ENCODE measurements at regions not wholly inside any gene's neighbourhood (a gene's known extent, or its start where the extent isn't known, plus 50 kb on each side); places are given as distances from the start of the nearest gene placed in this dataset.

DNA sequence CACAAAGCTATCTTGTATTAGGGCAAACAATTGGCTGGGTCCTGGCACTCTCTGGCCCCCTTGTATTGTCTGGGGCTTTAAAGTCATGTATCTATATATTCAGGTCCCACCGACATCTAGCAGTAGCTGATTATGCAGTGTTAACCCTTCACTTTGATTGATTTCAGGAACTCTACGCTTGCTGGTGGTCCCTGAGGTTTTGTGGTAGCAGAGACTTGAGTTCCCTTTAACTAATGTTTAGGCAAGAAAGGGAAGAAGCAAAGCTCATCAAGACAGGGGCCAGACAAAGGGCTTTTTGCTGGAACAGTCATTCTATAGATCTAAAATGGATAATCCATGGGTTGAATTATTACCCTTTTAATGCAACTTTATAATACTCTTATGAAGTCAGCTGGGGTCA is 95.3 kb upstream of the EPB41L3 start:
- DNase-seq = no peak

DNA sequence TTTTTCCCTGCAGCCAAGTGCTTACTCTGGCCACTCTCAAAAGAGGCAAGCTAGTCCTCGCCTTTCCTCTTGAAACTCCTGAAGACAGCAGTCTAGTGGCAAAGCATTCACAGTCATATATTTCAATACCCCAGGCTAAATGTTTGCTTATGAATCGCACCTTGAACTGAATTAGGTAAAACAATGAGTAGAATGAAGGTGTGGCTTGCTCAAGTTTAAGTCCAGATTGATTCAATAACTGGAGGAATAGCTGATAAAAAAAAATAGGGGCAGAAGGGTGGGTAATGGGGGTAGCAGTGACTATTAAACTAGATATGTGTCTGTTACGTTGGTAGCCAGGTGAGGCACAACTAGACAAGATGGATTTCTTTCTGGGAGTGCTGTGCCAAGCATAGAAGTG is 88.2 kb upstream of the EPB41L3 start:
- no peak for DNase-seq

DNA sequence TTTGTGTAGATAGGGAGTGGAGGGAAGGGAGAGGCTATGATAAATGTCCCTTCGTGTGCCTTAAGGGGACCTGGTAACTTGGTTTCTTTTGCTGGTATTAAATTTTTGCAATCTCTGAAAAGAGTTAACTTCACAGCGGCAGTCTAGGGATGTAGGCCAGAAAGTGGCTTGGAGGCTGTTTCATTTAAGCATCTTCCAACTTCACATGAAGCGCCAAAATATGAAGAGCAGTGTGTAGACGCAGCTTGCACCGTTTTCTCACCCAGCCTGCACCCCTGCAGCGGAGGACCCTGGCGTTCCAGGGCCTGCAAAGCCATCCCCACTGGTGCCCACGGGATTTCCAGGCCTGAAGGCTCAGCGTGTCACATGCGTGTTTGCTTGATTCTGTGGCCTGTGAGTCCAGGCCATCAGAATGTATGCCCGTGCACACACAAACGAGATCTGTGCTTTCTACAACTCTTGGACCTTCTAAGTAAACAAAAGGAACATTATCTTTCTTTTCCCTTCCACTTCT is 87.2 kb upstream of the EPB41L3 start:
- peak in 1 of 14 donors; percentile 29 for DNase-seq

DNA sequence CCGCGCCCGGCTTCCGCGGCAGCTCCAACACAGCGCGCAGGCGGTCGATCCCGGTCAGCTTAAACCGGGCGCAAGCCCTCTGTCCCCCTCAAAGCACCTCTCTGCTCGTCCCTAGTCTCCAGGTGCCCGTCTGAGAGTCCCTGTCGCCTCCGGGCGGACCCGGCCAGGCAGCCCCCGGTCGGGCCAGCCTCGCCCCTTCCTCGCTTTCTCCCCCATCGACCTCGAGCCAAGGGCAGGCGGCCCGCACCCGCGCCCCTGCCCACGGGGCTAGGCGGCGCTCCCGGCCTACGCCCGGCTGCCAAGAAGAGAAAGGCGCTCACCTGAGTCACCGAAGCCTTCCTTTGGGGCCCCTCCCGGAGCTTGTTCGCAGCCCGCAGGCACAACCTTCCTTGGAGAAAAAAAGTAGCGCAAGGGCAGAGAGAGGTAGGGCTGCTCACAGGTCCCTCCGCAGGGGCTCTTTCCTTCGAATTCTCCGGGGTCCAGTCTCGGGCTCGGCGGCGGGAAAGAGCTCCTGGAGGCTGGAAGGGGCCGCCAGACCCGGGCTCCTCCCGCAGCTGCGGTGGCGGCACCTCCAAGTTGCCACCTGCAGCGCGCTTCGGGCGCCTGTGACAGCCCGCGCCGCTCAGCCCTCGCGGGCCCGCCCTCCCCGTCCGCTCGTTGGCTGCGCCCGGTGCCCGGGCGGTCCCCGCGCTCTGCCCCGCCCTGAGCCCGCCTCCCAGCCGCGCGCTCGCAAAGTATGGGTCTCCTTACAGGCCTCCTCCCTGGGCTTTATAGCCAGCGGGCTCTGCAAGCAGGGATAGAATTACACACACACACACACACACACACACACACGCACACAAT is 86.5 kb upstream of the EPB41L3 start:
- DNase-seq = peak in 8 of 14 donors; percentile 8 to 89 (median 26)

DNA sequence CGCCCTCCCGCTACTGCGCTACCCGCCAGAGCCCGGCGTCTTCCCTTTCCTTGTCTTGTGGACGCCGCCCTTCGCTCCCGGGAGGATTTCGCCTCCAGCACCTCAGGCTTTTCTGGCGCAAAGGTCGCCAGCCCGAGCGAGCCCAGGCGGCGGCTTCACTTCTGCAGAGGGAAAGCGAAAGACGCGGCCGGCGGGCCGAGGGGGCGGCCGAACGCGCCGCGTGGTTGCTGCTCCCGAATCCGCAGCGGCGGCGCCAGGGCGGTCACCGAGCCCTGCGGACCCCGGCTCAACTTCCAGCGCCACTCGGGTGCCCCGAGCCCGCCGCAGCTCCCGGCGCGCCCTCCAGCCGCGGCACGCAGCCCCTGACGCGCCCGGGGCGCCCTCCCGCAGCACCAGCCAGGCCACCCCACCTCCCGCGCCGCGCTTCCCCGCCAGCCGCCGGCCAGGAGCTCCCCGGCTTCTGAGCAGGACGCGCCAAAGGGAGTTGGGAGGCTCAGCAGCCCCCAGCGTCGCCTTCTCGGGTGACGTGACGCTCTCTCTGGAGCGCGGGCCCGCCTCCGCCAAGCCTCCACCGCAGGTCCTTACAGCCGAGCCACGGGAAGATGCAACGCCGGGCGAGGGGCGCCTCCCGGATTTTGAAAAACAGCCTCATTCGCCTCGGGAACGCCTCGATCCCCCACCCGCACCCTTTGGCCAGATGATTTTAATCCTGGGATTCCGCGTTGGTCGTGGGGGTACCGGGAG is 84.9 kb upstream of the EPB41L3 start:
- DNase-seq = peak in 4 of 14 donors; percentile 29 to 68 (median 43)

DNA sequence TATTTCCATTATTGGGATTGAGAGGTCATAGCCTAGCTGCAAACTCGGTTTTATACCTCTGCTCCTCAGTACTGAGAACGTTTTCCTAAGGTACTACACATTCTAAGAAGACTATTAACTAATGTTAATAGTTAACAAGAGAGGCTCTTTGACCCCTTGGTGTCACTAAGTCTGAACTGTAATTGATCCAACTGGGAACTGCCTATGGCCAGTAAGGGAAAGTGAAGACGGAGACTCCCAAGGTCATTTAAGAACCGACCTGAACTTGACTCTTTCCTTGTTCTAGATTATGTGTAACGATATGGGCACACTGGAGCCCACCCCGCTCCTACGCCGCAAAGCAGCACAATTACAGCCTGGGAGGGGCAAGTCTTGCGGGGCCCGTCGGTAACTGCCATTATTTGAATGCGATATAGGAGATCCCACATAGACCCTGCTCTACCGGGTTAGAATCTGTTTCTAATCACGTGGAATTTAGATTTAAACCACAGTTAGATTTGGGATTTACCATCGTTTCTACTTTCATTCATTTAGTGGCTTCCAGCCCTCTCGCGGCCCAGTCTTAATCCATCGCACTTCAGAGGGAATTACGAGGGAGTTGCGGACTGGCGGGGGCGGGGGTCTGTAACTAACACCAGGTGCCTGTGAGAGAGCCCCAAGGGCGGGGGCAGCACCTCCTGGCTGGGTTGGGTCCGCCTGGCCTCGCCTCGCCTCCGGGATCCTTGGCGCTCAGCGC is 84.1 kb upstream of the EPB41L3 start:
- peak in 2 of 14 donors; percentile 1 to 28 for DNase-seq

DNA sequence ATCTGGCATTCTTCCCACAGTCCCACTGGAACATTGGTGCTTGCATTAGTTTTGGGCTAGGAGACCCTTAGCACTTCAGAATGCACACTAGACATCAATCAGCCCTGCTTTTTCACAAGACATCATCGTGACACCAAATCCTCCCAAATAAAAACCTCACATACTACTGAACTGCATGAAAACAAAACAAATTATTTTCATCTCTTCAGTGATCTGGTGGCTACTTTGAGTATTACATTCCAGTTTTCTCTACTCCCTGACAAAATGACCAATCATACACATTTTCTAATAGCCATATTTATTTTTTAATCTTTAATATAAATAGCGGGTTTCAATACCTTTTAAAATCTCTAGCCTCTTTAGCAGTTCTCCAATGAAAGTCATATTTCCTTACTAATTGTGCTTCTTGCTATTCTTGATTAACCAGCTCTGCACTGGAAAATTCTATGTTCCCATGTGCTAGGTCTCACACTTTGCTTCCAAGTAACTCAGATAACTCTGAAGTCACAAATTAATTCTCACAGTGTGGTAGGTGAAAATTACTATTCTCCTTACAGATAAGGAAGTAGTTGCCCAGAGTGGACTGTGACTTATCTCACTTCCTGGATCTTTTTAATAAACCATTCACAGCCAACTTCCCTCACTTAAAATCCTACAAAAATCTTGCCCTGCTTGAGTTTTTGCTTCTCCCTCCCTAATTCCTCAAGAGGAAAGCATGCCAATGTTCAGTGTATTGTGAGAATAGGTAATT is 82.5 kb upstream of the EPB41L3 start:
- DNase-seq = no peak

DNA sequence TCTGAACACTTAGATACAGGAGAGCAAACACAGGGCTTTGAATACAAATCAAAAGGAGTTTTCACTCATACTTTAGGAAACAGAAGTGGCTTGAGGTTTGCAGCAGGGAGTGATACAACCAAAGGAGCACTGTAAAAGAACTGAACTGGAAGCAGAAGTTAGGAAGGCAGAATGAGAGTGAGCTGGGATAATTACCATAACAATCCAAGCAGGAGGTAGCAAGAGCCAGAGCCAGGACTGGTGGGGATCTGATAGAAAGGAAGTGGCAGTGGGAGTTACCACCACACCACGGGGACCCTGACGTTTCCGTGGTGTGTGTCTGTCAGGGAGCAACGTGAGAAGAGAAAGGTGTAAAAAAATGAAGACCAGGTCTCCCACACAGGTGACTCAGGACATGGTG is 81.3 kb upstream of the EPB41L3 start:
- no peak for DNase-seq

DNA sequence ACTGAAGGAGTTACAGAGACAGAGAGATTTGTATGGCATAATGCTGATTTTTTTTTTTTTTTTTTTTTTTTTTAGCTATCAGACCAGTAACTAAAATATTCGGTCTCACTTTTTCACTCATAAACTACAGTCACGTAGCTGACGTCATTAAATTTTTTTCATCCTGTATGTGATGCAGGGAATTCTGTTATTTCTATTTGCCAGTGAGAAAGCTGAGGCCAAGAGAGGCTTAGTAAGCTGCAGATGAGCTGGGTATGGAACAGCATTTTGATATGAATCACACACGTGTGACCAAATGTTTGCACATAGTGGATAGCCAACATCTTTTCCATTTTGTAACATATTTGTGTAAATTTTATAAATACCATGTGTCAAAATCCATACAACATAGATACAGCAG is 79.1 kb upstream of the EPB41L3 start:
- DNase-seq = no peak

DNA sequence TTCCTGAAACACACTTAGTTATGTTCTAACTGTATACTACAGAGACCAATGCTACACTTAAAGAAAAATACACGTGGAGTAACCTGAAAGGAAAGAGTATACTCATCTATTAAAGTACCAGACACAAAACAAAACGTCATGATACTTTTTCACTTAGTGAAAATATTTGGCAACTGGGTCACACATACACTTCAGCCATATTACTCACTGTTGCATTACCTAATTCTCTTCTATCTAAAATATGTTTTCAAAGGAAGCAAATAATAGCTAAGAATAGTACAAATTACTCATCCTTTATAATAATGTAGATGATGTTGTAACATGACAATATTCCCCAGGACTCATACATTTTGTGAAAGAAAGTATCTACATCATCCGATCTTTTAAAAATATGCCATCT is 76.5 kb upstream of the EPB41L3 start:
- DNase-seq = no peak

DNA sequence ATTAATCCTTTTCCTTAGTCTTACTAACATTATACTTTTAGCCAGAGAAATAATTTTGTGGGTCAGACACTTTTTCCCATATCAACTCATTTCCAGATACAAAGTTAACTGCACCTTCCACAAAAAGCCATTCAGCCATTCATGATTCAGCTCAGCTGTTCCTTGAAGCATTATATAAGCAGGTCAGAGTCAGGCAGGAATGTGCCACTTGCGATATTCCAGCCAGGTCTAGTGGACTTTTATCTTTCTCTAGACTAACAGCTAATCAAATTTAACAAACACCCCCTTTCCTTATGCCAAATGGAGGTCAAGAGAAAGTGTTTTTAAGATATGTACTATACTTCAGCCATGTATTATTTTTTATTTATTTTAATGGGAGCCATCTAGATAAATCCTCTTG is 75.6 kb upstream of the EPB41L3 start:
- peak in 1 of 14 donors; percentile 43 for DNase-seq

DNA sequence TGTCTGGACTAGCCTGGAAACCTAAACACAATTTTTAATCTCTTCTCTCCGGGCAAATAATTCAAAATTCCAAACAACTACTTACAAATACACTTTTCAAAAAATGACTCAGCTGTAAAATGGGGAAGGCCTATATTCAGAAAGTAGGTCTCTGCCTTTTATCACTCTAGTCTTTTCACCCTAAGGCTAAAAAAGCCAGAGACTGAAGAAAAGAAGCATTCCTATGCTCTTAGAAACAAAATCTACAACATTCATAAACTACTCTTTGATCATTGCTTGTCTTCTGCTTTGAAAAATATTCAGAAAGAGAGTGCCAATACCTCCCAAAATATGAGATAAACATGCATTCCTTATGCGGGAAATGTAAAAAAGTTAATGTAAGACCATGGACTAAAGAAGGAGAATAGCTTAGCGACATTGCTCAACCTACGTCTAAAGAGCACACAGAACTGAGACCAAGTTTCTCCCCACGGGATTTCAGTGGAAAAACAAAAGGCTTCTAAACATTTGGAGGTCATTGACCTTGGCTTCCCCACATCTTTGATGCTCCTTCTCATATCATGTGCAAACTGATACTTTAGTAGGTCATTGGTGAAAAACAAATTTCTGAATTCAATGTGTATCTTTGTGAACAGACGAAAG is 74.4 kb upstream of the EPB41L3 start:
- no peak for DNase-seq

DNA sequence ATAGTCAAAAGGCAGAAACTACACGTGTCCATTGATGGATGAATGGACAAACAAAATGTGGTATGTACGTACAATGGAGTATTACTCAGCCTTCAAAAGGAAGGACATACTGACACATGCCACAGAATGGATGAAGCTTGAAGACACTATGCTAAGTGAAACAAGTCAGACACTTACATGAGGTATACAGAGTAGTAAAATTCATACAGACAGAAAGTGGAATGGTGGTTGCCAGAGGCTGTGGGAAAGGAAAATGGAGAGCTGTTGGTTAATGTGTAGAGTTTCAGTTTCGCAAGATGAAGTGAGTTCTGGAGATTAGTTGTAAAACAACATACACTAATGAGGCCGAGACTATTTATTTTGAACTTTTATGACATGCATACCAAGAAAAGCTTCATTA is 67.4 kb upstream of the EPB41L3 start:
- no peak for DNase-seq

DNA sequence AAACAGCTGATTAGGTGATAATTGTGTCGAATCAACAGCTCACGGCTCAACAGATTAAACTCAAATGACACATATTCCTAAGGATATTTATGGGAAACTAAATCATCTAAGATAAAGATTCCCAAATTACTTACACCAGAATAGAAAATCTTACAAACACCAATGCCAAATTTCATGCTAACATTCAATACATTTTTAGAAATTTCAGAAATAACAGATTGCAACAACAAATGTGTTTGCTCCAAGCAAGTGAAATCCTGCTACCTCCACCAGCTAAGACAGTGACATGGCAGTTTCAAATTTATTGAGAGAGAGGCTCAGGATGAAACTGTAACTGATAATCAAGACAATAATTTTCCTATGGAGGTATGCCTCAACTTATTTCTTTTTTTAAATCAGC is 65.0 kb upstream of the EPB41L3 start:
- no peak for DNase-seq

DNA sequence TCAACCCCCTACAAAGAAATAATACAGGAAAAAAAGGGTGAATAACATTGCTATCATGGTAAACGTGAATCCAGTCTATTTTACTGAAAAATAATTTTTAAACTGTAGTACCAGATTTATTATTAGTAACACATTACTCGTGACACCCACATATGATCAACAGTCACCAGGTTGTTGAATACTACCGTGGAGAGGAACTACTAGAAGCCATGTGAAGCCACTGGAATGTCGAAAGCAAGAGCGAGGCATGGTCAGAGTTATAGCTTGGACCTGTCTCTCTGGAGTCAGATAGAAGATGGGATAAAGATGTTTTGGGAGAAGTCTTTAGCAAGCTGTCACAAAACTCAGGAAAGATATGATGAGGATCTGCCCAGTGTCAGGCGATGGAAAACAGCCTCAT is 63.2 kb upstream of the EPB41L3 start:
- DNase-seq = no peak

DNA sequence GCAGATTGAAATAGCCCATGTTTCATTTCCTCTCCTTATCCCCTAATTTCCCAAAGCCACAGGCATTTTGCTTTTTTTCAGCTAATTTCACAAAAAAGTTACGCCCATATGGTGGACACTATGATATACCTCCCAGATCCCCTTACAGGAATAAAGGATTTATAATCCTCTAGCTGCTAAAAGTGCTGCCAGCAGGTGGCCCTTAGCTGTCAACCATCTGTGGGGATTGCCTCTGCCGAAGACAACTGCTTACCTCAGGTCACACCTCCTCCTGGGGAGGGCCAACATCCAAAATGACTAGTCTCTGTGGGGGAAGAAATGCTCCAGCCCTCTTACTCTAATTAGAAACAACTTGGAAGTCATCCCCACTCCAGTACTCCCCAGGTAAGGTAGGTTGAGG is 61.0 kb upstream of the EPB41L3 start:
- DNase-seq = no peak

DNA sequence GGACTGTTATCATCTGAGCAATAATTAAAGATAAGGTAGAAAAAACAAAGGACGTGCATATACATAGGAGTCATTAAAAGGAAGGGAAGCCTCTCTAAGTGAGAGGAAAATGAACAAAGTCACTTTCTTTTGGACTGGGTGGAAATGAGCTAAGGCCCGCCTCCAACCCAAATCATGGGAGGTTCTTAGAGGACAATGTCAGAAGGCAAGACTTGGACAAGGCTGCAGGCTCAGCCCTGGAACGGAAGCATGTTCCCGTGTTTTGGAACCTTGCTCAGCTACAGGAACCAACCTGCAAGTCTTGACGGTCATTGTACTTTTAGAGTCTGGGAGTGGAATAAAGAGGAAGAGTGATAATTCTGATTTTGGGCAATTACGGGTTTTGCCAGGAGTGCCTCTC is 59.4 kb upstream of the EPB41L3 start:
- DNase-seq = no peak

DNA sequence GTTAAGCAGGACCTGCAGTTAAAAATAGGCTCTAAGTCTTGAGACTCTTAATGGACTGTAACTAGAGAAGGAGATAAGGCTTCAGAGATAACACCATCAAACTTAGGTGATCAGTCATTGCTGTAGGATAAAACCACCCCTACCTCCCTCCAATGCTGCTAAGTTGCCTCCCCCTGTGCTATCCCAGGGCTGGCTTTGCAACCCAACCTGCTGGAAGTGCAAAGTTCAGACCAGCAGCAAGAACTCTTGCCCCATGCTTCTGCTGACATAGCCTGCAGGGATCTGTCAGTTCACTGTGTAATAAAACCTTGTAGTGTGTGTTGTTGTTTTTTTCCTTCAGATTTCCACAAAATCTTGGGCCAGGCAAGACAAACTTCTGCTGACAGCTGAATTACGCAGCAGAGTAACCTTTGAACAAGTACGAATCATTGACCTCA is 57.4 kb upstream of the EPB41L3 start:
- peak in 1 of 14 donors; percentile 12 for DNase-seq

DNA sequence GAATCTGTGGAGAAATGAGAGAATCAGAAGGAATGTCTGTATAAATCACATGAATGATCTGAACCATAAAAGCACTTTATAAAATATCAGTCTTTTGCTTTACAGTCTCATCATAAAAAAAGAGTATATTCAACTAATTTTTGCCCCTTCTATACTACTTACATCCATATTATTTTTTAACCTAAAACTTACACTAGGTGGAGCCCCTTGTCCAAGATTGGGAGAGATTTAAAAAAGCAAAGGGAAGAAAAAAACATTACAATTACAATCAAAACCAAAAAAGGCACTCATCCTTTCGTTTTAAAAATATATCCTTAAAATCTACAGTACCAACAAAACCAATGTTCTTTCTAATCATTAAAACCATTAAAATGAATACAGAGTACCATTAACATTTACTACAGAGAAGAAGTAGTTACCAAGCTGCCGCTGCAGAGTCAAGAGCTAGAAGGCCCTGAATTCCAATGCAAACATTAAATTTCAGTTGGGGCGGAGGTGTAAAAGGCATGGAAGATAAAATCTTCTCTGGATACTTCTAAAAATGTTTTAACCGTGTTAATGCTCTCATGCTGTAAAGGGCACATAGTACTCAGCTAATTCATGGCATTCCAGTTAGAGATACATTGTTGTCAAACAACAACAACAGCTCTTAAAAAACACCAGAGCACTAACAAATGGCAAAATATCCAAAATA is 56.7 kb upstream of the EPB41L3 start:
- peak in 1 of 14 donors; percentile 48 for DNase-seq

DNA sequence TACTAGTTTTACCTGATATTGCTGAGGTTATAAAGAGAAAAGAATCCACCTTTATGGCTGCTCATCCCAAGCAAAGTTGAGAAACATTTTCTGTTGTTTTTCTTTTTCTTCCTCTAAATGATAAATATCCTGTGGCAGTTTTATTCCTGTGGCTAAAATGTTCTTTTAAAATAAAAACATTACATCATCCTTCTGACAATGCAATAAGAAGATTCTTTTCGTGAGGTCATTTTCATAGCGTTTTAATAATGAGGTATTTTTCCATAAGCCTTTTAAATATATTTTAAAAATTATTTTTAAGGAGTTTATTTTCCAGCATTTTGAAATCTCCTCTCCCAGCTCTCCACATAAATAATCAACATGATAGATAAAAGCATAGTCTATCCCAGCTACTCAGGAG is 52.8 kb upstream of the EPB41L3 start:
- no peak for DNase-seq

All from C1 segment of cervical spinal cord (tissue), 14 donors.